NCI-H2107 treated with DMSO at 0.1 percent for 48 hours (cell line): ENCODE measurements at regions not wholly inside any gene's neighbourhood (a gene's known extent, or its start where the extent isn't known, plus 50 kb on each side); places are given as distances from the start of the nearest gene placed in this dataset.
"Not testable (repeated sequence)": the region's sequence is repeated elsewhere in the genome, so short reads cannot be mapped to it uniquely, and the experiment has no call there.

ENCODE experiments used
- DNase-seq: peaks from one replicate; lab custom pipeline; 2025; ENCODE audit not compliant: unreplicated experiment; lab: John Stamatoyannopoulos, UW

- no peak for DNase-seq
Measured at GRCh38 chr12:114616081-114616480, 67.9 kb downstream of the TBX3 start.

- no peak for DNase-seq
Measured at GRCh38 chr12:114614040-114614439, 69.9 kb downstream of the TBX3 start.

- DNase-seq = no peak
Measured at GRCh38 chr12:114612062-114612461, 71.9 kb downstream of the TBX3 start.

GRCh38 chr12:114611145-114612018, 72.6 kb downstream of the TBX3 start:
- DNase-seq = no peak

GRCh38 chr12:114608509-114608908, 75.5 kb downstream of the TBX3 start:
- DNase-seq = no peak

GRCh38 chr12:114605918-114606317, 78.1 kb downstream of the TBX3 start:
- no peak for DNase-seq

- DNase-seq = no peak
Measured at GRCh38 chr12:114604606-114605005, 79.4 kb downstream of the TBX3 start.

- not testable (repeated sequence) for DNase-seq
Measured at GRCh38 chr12:114600584-114600983, 83.4 kb downstream of the TBX3 start.

- DNase-seq = no peak
Measured at GRCh38 chr12:114598111-114598510, 85.9 kb downstream of the TBX3 start.

- DNase-seq = no peak
Measured at GRCh38 chr12:114592946-114593345, 91.0 kb downstream of the TBX3 start.

GRCh38 chr12:114588061-114588460, 95.9 kb downstream of the TBX3 start:
- DNase-seq = no peak

GRCh38 chr12:114580306-114580705, 103.7 kb downstream of the TBX3 start:
- no peak for DNase-seq

GRCh38 chr12:114579389-114579788, 104.6 kb downstream of the TBX3 start:
- DNase-seq = no peak

- no peak for DNase-seq
Measured at GRCh38 chr12:114562654-114563053, 121.3 kb downstream of the TBX3 start.

GRCh38 chr12:114555451-114555850, 128.5 kb downstream of the TBX3 start:
- no peak for DNase-seq

GRCh38 chr12:114547636-114548035, 136.3 kb downstream of the TBX3 start:
- no peak for DNase-seq

GRCh38 chr12:114530417-114530816, 124.5 kb upstream of the TBX5 start:
- no peak for DNase-seq

- no peak for DNase-seq
Measured at GRCh38 chr12:114529966-114530365, 124.0 kb upstream of the TBX5 start.

GRCh38 chr12:114528766-114529165, 122.8 kb upstream of the TBX5 start:
- DNase-seq = no peak

GRCh38 chr12:114521160-114521559, 115.2 kb upstream of the TBX5 start:
- not testable (repeated sequence) for DNase-seq

GRCh38 chr12:114512351-114512750, 106.4 kb upstream of the TBX5 start:
- DNase-seq = no peak

- peak; percentile 43 for DNase-seq
Measured at GRCh38 chr12:114508529-114509129, 102.7 kb upstream of the TBX5 start.
